ENCODE measurements at regions not wholly inside any gene's neighbourhood (a gene's known extent, or its start where the extent isn't known, plus 50 kb on each side); places are given as distances from the start of the nearest gene placed in this dataset.

- no peak for DNase-seq (ENCODE audit: low read depth in 2 of 2)
Observed at GRCh38 chr5:174839196-174839595, 114.8 kb downstream of the MSX2 start.

- DNase-seq (ENCODE audit: low read depth in 2 of 2) = no peak
Observed at GRCh38 chr5:174837919-174838902, 113.8 kb downstream of the MSX2 start.

- DNase-seq (ENCODE audit: low read depth in 2 of 2) = no peak
Observed at GRCh38 chr5:174834081-174834480, 109.7 kb downstream of the MSX2 start.

GRCh38 chr5:174832811-174833210, 108.4 kb downstream of the MSX2 start:
- DNase-seq (ENCODE audit: low read depth in 2 of 2) = no peak

DNA sequence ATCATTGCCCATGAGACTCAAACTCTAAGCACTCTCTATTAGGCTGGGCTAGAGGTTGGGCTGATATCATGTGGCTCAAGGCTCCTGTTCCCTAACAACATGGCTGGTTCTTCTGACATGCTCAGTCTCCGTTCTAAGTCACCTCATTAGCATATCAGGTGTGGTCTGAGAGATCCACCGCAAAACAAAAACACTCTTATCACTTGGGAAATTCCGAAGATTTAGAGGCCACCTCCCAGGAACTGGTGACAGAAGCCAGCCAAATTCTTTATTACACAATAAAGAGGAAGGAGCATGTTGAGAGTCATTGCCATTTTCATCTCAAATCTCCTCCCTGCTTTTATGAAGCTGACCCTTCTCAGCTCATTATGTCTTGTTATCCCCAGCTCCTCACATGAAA, 107.6 kb downstream of the MSX2 start:
- DNase-seq (ENCODE audit: low read depth in 2 of 2) = no peak

DNA sequence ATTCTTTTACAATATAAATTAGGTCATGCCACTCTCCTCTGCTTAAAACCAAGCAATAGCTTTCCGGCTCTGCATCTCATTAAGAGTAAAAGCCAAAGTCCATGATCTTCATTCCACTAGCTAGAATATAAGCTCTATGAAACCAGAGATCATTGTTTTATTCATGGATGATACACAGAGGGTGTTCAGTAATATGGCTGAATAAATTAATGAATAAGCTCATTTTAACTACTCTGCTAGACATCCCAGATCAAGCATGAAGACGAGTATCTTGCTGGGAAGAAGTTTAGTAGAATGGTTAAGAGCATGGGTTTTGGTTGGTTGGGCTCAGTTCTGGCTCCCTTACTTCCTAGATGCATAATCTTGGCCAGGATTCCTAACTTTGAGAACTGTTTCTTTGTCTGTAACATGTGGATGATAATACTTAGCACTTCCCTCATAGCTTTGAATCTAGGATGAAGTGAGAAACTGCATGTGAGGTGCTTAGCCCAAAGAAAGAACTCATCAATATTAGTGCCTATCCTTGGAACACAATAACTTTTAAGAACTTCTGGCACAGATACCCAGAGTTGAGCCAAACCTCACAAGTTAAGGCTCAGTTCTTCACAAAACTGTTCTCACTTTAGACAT, 106.8 kb downstream of the MSX2 start:
- DNase-seq (ENCODE audit: low read depth in 2 of 2) = no peak

- no peak for DNase-seq (ENCODE audit: low read depth in 2 of 2)
Observed at GRCh38 chr5:174829511-174829864, 105.1 kb downstream of the MSX2 start.

- no peak for DNase-seq (ENCODE audit: low read depth in 2 of 2)
Observed at GRCh38 chr5:174828804-174829510, 104.6 kb downstream of the MSX2 start.

- no peak for DNase-seq (ENCODE audit: low read depth in 2 of 2)
Observed at GRCh38 chr5:174827558-174827957, 103.2 kb downstream of the MSX2 start.

GRCh38 chr5:174825587-174825986, 101.2 kb downstream of the MSX2 start:
- no peak for DNase-seq (ENCODE audit: low read depth in 2 of 2)

- DNase-seq (ENCODE audit: low read depth in 2 of 2) = no peak
Observed at GRCh38 chr5:174818430-174818829, 94.0 kb downstream of the MSX2 start.

GRCh38 chr5:174817610-174818009, 93.2 kb downstream of the MSX2 start:
- no peak for DNase-seq (ENCODE audit: low read depth in 2 of 2)

- no peak for DNase-seq (ENCODE audit: low read depth in 2 of 2)
Observed at GRCh38 chr5:174816858-174817257, 92.5 kb downstream of the MSX2 start.

GRCh38 chr5:174811438-174811837, 87.1 kb downstream of the MSX2 start:
- DNase-seq (ENCODE audit: low read depth in 2 of 2) = no peak

- no peak for DNase-seq (ENCODE audit: low read depth in 2 of 2)
Observed at GRCh38 chr5:174810796-174811195, 86.4 kb downstream of the MSX2 start.

GRCh38 chr5:174807471-174807870, 83.1 kb downstream of the MSX2 start:
- no peak for DNase-seq (ENCODE audit: low read depth in 2 of 2)

DNA sequence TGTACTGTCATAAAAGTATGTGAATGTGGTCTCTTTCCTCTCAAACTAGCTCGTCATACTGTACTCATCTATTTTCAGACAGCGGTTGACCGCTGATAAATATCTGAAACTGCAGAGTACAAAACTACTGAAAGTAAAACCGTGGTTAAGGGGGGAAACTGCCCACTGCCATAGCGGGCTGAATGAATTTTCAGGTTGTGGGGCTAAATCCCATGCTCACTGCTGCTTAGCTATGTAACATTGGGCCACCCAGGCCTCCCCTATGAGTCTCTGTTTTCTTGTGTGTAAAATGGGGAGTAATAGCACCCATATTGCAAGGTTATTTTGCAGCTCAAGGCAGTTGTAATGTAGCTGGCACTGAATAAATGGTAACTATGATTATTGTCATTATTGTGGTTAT, 82.3 kb downstream of the MSX2 start:
- DNase-seq (ENCODE audit: low read depth in 2 of 2) = no peak

DNA sequence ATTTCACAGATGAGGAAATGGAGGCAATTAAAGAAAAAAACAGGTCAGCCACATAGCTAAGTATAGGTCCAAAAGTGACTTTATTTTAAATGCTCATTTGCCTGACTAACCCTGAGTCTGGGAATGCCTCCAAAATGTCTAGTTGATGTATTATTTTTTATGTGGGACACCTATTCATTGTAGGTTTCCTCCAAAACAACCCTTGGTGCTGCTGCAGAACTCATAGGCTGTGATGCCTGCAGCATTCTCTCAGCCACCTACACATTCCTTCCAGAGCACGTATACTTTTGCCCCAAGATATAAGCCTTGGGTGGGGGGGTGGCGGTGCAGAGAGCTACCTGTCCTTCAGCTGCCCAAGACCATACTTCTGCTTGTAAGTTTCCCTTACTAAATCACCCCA, 77.4 kb downstream of the MSX2 start:
- no peak for DNase-seq (ENCODE audit: low read depth in 2 of 2)

DNA sequence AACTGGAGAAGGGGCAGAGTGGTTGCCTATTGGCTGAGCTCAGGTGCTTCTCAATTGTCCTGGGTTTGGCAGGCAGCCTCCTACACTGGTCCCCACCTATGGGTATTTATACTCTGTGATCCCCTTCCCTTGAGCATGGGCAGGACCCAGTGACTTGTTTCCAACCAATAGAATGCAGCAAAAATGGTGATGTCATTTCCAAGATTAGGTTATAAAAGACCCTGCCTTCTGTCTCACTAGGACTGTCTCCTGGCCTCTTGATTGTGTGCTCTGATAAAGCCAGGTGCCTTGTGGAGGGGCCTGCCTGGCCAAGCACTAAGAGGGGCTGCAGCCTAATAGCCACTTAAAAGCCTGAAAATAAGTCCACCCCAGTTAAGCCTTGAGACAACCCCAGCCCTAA, 76.1 kb downstream of the MSX2 start:
- DNase-seq (ENCODE audit: low read depth in 2 of 2) = no peak

DNA sequence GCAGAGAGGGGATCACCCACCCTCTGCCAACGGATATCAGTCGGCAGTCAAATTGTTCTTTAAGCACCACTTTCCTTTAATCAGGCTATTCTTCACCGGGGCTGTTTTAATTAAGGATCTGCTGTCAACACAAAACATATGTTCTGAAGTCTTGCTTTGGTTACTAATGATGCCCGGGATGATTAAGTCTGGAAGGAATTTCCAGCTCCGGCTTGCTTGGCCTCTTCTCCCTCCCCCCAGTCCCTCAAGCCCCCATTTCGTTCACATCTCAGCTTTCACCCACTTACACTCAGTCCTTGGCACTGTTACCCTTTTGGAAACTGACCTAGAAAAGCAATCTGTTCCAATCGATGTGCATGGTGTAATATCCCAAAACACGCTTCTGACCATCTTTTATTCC, 74.7 kb downstream of the MSX2 start:
- no peak for DNase-seq (ENCODE audit: low read depth in 2 of 2)

DNA sequence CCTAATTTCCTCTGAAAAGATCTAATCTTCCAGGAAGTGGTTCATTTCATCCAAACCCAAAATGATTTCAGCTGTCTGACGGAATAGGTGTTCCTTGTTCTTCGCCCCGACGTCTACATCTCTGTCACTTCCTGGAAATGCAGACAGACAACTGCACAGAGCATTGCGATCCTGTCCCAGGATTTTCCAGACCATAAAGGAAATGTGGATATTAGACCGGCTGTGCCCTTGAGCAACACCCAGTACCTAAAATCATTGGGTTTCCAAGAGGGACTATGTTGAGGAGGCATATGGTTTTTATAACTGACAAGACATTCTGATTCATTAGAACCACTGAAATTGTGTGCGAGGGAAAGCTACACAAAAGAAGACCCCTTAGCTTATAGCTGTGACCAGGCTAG, 74.2 kb downstream of the MSX2 start:
- no peak for DNase-seq (ENCODE audit: low read depth in 2 of 2)

DNA sequence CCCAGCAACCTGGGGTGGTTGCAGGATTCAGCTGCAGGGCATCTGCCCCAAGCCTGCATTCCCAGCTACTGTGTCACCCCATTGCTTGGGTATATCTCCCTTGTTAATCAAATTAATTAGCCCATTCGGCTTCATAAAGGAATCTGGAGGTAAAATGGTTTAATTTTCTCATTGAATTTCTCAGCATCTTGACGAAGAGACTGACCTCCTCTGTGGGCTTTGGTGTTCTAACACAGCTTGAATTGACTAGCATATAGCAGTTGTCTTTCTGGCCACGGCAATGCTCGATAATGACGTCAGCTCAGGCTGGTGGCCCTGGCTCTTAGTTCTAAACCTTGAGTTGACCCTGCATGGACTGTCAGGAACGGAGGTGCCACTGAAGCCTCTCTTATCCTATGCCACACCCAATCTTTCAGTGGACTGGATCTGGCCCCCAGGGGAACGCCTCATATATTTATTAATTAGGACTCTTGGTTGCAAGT, 72.4 kb downstream of the MSX2 start:
- no peak for DNase-seq (ENCODE audit: low read depth in 2 of 2)
